DMS 273 treated with DMSO at 0.1 percent for 48 hours (cell line): ENCODE measurements at regions not wholly inside any gene's neighbourhood (a gene's known extent, or its start where the extent isn't known, plus 50 kb on each side); places are given as distances from the start of the nearest gene placed in this dataset.

Experiments used
- DNase-seq: peaks from one replicate; lab custom pipeline; 2025; lab: John Stamatoyannopoulos, UW

DNA sequence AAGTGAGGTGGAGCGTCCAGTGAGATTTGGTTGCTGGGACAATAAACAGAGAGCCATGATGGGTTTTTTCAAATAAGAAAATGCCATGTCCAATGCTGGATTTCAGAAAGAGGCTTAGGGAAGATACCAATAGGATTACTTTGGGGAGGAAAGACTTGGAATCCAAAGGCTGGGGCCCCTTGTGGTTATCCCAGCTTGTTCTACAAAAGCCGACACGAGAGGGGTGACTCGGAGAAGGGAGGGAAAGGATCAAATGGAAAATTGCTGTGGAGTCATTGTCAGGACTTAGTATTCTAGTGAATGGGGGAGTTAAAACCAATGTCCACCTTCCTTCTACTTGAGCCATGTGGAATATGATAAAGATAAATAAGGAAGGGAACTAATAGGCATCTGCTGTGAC, 305.5 kb downstream of the SOX9 start:
- DNase-seq = no peak

DNA sequence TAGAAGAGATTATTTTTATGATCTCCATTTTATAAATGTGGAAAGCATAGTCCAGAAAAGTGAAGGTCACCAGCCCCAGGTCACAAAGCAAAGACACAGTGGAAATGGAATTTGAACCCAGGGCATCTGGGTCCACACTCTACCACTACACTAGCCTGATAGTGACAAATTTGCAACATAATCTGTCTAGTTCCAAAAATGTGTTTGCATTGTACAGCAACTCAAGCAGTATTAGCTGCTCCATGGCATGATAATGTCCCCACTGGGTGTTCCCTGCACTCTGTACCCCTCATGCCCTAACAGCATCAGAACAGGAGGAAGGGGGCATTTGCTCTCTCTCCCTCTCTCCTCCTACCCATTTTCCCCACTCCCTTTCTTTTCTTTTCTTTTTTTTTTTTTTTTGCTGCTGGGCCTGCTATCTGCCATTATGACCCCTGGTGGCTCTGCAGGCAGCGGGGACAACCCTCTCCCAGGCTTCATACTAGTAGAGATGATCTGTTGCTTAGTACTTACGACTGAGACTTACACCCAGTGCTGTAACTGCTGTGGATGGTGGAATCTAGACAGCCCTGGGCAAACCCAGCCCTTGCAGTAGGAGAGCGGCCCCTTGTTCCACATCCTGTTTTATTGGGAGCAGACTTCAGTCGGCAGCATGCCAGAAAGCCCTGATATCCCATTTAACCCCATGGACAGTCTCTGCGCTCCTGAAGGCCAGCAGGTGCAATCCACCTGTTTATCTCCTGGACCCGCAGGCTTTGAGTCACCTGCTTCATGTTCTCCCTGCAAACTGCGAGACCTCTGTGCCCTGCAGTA, 306.3 kb downstream of the SOX9 start:
- DNase-seq = no peak

DNA sequence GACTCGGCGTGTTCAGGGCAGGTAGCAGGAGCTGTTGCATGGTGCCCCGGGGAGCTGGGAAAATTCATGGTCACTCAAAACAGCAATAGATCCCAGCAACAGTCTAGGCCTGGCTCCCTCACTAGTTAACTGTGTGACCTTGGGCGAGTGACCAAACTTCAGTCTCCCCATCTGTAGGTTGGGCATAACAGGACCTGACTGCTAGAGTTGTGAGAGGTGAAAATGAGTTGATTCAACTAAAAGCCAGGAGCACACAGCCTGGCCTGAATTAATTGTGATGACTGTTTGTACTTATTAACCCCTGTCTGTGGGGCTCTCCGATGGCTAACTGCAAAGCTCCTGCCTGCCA, 306.9 kb downstream of the SOX9 start:
- no peak for DNase-seq

DNA sequence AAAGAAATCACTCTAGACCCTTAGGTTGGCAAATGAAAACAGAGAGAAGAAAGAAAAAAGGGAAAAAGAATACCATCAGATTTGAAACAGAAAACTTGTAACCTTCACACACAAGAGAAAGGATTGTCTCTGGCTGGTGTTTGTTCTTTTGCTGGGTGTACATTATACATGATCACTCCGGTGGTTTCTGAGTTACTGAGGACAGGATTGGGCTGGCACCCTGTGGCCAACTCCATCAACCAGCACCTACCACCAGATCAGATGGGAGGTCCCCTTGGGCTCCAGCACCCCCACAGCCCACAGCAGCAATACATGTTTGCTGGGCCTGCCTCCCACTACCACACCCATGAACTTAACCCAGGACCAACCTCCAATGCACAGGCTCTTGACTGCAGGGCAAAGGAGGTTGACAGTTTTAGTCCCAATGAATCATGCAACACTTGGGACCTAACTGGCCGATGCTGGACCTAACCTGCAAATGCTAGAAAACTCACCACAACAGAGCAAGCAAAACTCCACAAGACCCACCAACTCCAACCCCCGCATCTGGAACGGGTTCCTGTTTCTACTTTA, 308.3 kb downstream of the SOX9 start:
- no peak for DNase-seq

DNA sequence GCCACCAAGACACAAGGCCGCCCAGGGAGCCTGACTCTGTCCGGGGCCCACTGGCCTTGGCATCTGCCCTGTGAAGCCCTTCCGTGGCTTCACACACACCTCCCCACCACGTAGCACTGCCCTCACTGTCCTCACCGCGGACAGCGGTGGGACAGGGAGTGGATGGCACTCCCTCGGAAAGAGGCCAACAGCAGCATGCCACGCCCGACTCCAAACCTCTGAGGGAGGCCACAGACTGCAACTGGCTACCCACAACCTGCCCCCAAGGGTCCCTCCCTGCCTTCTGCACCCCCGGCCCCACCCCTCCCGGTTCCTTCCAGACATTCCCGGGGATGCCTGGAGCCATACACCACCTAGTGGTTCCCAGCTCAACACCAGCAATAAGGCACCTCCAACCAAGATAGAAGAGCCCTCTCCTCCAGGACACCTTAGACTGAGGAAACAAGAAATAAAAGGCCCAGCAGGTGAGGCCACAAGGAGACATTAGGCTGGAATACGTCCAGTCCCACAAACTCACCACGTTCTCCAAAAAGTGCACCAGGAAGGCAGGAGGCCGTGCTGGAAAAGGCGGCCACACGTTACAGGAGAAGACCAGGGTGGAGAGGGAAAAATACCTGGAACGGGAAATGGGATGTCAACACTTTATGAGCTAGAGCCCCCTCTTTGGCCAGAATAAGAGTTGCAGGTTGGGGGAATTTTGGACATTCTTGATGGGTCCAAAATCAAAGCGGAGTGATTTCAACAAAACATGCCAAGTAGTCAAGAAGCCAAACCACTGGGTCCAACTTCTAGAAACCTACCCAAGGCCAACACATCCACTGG, 310.0 kb downstream of the SOX9 start:
- no peak for DNase-seq

DNA sequence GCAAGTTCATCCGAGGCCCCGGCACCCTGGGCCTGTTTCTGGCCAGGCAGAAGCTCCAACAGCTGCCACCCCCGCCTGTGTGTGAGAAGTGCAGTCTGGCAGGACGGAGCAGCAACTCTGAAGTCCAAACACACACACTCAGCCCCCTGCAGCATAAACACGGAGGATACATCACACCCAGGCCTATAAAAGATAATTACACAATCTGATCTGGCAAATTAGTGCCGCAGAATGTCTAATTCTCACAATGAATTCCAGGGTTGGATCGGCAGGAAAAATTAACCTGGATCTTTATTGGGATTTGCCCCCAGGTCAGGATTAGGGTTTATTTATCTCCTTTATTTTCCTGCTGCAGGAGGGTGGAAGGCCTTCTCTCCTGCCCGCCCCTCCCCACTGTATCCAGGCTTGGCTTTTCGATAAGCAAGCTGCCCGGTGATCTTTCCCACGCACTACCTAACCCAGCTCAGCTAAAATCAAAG, 311.4 kb downstream of the SOX9 start:
- peak; percentile 87 for DNase-seq

DNA sequence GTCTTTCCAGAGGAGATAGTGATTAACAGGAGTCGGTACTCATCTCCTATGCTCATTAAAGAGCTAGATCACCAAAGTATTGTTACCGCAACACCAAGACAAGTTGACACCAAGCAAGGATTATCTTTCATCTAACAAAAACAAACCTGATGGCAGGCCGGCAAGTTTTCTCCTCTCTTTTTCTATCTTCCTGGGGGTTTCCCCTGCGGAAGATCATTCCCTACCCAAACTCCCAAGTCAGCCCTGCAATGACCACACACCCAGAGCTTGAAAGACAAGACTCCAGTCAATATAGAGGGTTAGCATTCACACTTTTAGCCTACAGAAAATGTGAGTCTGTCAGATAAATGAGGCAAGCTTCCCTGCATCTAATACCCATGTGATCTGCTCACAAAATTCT, 312.1 kb downstream of the SOX9 start:
- DNase-seq = no peak

DNA sequence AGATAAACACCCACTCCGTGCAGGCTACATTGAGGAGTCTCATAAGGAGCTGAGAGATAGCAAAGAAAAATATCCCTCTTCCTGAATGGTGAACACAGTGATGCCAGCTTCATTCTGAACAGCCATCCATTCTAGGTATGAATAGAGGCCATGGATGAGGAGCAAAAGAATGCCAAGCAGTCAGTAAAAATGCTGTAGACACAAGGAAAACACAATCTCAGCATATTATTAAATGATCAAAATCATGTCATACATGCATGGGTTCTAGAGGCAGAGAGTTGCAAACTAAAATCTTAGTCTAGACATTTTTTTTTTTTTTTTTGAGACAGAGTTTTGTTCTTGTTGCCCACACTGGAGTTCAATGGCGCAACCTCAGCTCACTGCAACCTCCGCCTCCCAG, 313.0 kb downstream of the SOX9 start:
- no peak for DNase-seq

DNA sequence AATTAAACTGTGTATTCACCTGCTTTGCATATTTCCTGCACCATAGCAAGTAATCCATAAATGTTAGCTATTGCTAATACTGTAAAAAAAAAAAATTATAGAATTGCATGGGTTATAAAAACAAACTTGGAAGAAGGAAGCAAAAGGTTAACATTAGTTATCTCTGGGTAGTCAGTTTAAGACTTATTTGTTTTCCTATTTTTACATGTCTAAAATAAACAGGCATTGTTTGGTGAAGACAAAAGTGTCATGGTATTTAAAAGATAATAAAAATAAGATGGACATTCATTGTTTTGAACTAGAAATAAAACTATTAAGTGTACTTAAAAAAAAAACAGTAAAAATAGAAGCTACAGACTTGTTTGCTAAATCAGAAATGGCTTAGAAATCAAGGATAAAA, 313.8 kb downstream of the SOX9 start:
- DNase-seq = no peak

DNA sequence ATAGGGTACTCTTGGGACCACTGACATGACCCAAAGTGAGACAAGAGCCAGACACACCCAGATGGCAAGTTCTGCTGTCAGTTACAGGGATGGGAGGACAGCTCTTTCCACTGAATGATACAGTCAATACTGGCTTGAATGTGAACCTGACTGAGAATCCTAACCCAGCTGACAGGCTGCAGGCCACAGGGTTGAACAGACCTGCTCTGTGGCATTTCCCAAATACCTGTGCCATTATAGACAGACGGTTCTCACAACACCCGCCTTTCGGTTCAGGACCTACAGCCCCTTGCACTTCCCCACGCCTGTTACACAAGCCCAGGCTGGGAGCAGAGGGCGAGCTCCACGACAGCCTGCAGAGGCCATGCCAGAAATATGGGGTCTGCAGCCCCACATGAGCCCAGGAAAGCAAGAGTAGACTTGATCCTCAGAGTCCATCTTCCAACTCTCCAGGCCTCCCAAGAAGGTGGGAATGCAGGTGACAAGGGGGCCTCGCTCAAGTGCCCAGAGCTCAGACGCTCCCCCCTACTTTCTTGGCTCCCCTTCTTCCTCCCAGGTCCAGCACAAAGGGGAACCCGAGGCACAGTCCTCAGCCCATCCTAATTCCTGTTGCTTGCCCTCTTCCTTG, 314.3 kb downstream of the SOX9 start:
- no peak for DNase-seq

DNA sequence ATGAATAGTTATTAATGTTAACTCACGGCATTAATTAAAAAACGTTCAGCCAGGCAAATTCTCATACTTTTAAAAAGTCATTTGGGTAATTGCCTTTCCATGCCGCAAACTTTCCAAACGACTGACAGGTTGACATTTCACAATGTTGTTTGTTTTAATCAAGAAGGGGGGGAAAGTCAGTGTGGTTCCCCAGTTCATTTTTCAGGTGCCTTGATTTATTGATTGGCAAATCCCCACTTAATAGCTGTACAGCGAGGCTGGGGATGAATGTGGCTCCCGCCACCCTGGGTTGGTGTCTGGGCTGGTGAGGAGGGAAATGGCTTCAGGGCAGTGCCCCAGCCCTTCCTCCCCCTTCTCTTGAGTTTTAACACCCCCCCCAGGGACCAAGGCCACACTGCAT, 318.0 kb downstream of the SOX9 start:
- no peak for DNase-seq

DNA sequence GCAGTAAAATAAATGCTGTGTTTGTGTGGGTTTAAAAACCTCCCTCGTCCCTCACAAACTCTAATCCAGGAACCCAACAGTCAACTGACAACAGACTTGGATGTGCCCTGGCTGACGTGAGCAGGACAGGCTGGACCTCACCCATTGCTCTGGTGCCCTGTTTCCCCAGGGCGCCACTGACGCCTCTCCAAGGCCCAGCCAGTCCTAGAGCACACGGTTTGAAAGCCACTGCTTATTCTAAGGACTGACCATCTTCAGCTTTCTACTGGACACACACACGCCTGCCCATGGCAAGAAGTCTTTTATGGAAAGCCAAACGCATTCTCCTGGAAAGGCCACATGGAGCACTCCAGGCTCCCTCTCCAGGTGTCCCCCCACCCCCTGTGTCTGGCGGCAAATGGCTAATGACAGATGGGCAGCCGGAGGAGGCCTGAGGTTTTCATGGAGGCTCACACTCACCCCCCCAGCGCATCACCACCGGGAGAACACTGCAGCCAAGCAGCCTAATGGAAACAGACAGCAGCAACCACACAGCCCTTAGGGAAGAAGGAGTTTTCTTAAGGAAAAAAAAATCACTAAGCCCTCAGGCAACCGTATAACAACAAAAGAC, 319.2 kb downstream of the SOX9 start:
- peak; percentile 70 for DNase-seq

DNA sequence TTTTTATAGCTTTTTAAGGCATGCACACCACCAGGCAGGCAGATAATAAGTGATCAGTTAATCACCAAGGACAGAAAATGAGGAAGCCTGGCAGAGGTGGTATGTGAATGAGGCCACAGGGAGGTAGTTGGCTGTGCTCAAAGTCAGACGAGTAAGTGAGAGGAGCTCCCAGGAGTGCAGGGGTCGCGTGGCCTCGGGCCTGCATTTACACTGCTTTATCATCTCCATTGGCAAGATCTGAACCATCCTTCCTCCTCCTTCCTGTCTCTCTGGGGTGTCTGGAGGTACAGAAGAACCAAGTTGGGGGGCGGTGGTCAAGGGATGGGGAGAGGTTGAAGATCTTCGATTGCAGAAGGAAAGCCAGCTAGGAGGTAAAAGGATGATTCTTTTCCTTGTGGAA, 320.1 kb downstream of the SOX9 start:
- DNase-seq = no peak

DNA sequence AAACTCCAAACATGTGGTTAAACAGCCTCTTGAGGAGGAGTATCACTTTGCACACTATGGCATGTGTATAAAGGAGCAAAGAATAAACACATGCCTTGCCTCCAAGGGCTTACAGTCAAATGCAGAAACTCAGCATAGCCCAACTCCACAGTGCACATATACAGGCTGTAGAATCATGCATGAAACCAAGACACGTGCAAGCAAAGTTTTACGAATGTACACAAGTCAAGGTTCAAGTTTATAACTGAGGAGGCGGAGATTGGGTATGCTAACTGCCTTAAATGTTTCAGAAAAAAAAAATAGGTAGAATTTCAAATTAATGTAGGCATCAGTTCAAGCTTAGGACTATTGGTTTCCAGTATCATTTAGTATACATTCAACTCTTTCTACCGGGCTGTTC, 321.1 kb downstream of the SOX9 start:
- DNase-seq = no peak

DNA sequence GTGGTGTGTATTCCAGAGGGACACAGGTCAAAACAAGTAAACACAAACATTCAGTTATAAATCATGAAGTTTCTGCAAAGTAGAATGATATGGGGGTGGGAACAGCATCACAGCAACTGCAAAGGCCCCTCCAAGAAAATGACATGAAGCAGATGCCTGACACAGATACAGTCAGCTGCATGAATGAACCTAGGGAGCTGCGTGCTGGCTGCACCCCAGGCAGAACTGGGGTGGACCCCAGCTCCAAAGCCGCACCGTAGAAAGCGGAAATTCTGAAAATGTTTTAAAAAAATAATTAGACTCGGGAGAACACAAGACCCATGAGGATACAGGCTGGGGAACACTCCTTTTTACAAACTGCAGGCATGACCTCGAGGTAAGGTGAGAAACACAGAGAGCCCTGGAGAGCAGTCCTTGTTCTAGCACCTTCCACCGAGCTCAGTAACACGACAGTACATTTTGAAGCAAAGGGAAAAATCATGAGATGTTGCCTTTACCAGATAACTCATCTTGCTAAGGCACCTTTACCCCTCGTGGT, 323.8 kb downstream of the SOX9 start:
- DNase-seq = no peak

DNA sequence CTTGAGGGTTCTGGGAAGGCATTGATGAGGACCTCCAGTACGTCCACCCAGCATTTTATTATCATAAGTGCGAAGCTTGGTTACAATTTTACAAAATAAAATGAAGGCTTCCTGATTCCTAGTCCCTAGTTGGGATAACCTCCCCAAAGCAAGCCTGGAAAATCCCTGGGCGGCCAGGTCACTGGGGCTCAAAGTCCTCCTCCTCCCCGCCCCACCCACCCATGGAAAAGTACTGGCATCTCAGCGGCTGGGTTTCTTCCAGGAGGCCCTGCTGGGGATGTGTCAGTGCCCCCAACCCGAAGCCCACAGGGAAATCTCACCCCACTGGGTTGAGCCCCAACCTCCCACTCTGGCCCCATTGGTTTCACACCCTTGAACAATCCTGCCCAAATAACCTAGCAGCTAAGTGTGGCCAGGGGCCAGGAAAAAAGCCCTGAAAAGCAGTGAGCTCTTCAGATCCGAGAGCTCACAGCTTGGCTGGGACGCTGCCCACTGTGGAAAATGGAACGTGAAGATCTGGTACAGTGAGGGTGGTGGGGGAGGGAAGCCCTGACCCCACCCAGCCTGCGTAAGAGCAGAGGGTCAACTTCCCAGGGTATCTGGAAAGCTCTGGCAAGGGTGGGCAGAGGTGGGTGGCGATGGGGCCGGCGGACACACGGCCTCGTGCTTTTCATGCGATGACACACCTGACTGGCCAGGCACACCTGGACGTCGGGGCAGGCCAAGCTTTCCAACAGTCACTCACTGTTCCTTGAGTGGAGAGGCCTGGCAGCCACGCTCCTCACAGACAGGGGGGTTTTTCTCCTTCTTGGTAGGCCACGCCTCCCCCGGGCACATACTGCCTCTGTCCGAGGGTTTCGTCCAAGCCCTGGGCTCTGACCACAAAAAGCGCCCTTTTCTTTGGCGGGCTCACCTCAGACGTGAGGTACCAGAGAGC, 324.5 kb downstream of the SOX9 start:
- DNase-seq = no peak

DNA sequence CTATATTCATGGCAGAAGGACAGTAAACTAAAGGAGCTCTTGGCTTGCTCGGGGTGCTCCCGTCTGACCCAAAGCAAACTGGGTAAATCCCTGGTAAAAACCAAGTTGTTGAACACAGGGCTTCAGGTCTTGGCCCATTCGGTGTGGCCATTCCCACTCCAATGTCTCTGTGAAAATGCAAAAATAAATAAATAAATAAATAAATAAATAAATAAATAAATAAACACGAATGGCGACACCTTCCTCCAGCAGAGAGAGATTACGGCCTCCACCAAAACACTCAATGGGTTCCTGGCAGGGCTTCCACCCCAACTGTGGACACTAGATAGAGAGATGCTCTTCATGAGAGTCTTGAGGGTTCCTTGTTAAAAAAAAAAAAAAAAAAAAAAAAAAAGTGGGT, 325.3 kb downstream of the SOX9 start:
- DNase-seq = no peak

DNA sequence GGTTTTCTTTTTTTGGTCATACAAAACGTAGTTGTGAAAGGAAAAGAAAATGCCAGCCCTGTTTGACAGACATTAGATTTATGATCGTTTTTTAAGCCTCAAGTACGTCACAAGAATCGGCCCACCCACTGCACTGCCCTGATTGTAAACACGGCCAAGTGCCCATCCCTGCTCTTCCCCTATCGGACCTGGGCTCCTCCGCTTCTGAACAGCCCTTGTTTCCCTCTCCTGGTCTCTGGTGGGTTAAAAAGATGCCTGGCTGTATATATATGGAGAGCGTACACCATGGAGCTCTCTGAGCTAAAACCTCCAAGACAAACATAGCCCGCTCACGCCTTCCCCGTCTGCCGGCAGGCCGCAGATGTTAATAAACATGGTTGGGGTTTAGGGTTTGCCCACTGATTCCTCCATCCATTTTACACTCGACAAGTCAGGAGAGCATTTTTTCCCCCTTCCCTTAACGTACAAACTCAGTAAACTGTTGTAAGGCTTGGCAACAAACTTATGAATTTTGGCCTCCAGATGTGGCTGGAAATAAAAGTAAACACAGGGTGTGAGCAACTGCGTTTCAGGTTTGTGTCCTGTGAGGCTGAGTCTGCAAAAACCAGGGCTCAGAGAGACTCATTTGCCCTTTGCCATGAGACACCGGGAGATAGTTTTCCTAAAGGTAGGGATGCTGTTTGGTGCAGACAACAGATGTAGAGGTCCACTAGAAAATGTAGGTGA, 325.9 kb downstream of the SOX9 start:
- no peak for DNase-seq

DNA sequence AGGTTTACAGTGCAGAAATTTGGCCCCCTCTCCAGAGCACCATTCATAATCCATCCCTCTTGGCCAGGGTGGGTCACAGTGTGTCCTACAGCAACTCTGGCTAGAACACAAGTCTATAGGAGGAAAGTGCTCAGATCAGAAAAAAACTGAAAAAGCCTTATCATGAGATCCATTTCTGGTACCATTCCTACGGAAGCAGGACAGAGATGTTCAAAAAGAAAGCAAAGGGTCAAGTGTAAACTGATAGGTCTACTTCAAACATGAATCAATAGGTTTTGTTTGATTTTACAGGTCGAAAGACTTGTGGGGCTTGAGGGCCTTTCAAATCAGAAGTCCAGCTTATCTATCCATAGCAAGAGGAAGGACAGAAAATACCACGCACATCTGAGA, 326.4 kb downstream of the SOX9 start:
- no peak for DNase-seq

DNA sequence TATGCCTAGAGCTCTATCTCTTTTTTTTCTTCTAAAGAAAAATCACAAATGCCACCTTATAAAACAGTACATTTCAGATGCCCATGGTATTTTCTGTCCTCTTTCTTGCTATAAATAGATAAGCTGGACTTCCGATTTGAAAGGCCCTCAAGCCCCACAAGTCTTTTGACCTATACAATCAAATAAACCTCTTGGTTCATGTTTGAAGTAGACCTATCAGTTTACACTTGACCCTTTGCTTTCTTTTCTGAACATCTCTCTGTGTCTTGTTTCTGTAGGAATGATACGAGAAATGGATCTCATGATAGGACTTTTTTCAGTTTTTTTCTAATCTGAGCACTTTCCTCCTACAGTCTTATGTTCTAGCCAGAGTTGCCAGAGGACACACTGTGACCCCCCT, 327.2 kb downstream of the SOX9 start:
- no peak for DNase-seq
